ENCODE measurements at regions not wholly inside any gene's neighbourhood (a gene's known extent, or its start where the extent isn't known, plus 50 kb on each side); places are given as distances from the start of the nearest gene placed in this dataset.

GRCh38 chr6:131410785-131411184 is 162.2 kb upstream of the ARG1 start:
- Histone ChIP-seq H3K27ac (ENCODE audit: low read length in 2 of 2) (no peak overlapping the region), H3K4me1 (ENCODE audit: control insufficient read depth in 2 of 2, insufficient read depth in 2 of 2, low read length in 2 of 2) (no peaks in the 10 kb centered on the region), H2AFZ (ENCODE audit: insufficient read depth, low read depth, low read length, poor library complexity, severe bottlenecking) (no peak overlapping the region), H3K4me3 (ENCODE audit: control extremely low read depth in 1 of 5, extremely low read depth in 1 of 5, insufficient read depth in 1 of 5, low read depth in 2 of 5, low read length in 4 of 5) (no peak overlapping the region), H3K4me2 (replicated peaks; ENCODE audit: low read depth, low read length, poor library complexity, severe bottlenecking) (no peak overlapping the region), H4K20me1 (ENCODE audit: control insufficient read depth, insufficient read depth, low read length, poor library complexity, severe bottlenecking) (no peaks in the 10 kb centered on the region), H3K9ac (ENCODE audit: low read length) (no peak overlapping the region), H3K9me3 (ENCODE audit: control extremely low read depth in 1 of 3, control insufficient read depth in 2 of 3, insufficient read depth in 1 of 3, low read length in 2 of 3) (peaks cover 3 to 9% (median 5%) of the 10 kb centered on the region in 3 donors), H3K36me3 (replicated peaks in 1 of 2; ENCODE audit: control extremely low read depth in 1 of 2, control insufficient read depth in 1 of 2, extremely low read depth in 1 of 2, insufficient read depth in 2 of 2, low read length in 1 of 2) (no peaks in the 10 kb centered on the region), H3K79me2 (ENCODE audit: control insufficient read depth, insufficient read depth, low read length) (no peaks in the 10 kb centered on the region), H3K27me3 (replicated peaks in 1 of 4; ENCODE audit: control extremely low read depth in 1 of 4, control insufficient read depth in 3 of 4, insufficient read depth in 4 of 4, low read length in 3 of 4) (no peaks in the 10 kb centered on the region)
- no peak overlapping the region for H3K27ac Mint-ChIP-seq
- H3K9me3 Mint-ChIP-seq (ENCODE audit: insufficient read depth): peaks cover 7% of the 10 kb centered on the region
- ATAC-seq (ENCODE audit: low read depth): no peak
- no peak for DNase-seq
- POLR2A ChIA-PET: no interaction called here
- no CpG with 5 or more reads among the region's 1 CpG for WGBS (ENCODE audit: insufficient coverage)
- no peak for TF ChIP-seq EZH2 (IDR thresholded peaks at IDR 0.05; ENCODE audit: borderline replicate concordance, insufficient read depth, low read depth, low read length, poor library complexity, severe bottlenecking)
- TF ChIP-seq, protein P1, sequence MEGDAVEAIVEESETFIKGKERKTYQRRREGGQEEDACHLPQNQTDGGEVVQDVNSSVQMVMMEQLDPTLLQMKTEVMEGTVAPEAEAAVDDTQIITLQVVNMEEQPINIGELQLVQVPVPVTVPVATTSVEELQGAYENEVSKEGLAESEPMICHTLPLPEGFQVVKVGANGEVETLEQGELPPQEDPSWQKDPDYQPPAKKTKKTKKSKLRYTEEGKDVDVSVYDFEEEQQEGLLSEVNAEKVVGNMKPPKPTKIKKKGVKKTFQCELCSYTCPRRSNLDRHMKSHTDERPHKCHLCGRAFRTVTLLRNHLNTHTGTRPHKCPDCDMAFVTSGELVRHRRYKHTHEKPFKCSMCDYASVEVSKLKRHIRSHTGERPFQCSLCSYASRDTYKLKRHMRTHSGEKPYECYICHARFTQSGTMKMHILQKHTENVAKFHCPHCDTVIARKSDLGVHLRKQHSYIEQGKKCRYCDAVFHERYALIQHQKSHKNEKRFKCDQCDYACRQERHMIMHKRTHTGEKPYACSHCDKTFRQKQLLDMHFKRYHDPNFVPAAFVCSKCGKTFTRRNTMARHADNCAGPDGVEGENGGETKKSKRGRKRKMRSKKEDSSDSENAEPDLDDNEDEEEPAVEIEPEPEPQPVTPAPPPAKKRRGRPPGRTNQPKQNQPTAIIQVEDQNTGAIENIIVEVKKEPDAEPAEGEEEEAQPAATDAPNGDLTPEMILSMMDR (IDR thresholded peaks at IDR 0.05): no peak
- CTCF ChIA-PET: no interaction called here
- intact Hi-C loops (cut with micrococcal nuclease): no loop called here
- H3K27me3 Mint-ChIP-seq: peaks cover under 1% of the 10 kb centered on the region
- no peaks in the 10 kb centered on the region for H3K4me1 Mint-ChIP-seq
- H3K4me3 Mint-ChIP-seq: no peak overlapping the region

DNA sequence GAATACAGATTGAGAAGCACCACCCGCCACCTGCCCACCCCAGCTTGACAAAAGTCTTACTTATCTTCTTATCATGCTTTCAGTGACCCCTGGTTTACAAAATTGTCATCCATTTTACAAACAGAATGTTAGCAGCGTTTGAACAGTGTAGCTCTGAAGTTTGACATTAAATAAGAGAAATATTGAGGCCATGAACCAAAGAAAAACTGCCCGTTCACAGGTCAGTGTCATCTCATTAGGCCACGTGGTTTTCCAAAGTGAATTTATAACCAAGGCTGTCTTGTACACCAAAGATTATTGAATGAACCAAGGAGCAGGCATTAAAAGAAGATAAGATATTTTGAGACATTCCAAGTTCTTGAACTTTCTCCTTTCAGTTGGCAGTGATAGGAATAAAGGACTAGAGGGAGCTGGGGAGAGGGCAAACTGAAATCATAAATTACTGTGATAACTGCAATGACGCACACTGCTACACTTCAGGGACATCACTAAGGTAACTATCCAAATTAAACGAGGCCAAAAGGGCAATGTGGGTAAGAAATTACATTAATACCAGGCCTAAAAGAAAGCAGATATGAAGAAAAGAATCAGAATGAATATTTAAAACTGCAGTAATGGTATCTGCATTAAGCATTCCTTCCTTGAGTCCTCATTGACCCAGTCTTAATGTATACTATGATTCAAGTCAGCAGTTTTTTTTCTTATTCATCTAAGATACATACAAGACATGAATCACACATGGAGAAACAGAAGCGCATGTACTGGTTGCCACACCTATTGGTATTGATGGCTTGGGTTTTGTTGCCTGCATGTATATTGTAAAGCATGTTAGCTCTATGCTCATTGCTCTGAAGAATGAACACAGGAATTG is 159.8 kb upstream of the ARG1 start:
- no peak overlapping the region for H3K27ac ChIP-seq (ENCODE audit: low read length in 2 of 2)
- no peak overlapping the region for H3K9ac ChIP-seq (ENCODE audit: low read length)
- H3K4me1 Mint-ChIP-seq: no peaks in the 10 kb centered on the region
- no peaks in the 10 kb centered on the region for H3K36me3 ChIP-seq (replicated peaks in 1 of 2; ENCODE audit: control extremely low read depth in 1 of 2, control insufficient read depth in 1 of 2, extremely low read depth in 1 of 2, insufficient read depth in 2 of 2, low read length in 1 of 2)
- ChIA-PET POLR2A (no interaction called here), CTCF (no interaction called here)
- peaks cover 7% of the 10 kb centered on the region for H3K9me3 Mint-ChIP-seq (ENCODE audit: insufficient read depth)
- no peaks in the 10 kb centered on the region for H3K27me3 Mint-ChIP-seq
- peaks cover 3 to 9% (median 5%) of the 10 kb centered on the region in 3 donors for H3K9me3 ChIP-seq (ENCODE audit: control extremely low read depth in 1 of 3, control insufficient read depth in 2 of 3, insufficient read depth in 1 of 3, low read length in 2 of 3)
- 77% methylated on average over 2 of the region's 7 CpGs for WGBS (ENCODE audit: insufficient coverage)
- H3K27me3 ChIP-seq (replicated peaks in 1 of 4; ENCODE audit: control extremely low read depth in 1 of 4, control insufficient read depth in 3 of 4, insufficient read depth in 4 of 4, low read length in 3 of 4): no peaks in the 10 kb centered on the region
- H3K4me3 Mint-ChIP-seq: no peak overlapping the region
- ATAC-seq (ENCODE audit: low read depth) (no peak), DNase-seq (no peak)
- no peak overlapping the region for H3K27ac Mint-ChIP-seq
- H3K79me2 ChIP-seq (ENCODE audit: control insufficient read depth, insufficient read depth, low read length): no peaks in the 10 kb centered on the region
- no peaks in the 10 kb centered on the region for H4K20me1 ChIP-seq (ENCODE audit: control insufficient read depth, insufficient read depth, low read length, poor library complexity, severe bottlenecking)
- no peak overlapping the region for H2AFZ ChIP-seq (ENCODE audit: insufficient read depth, low read depth, low read length, poor library complexity, severe bottlenecking)
- intact Hi-C loops (cut with micrococcal nuclease): no loop called here
- no peak for TF ChIP-seq EZH2 (IDR thresholded peaks at IDR 0.05; ENCODE audit: borderline replicate concordance, insufficient read depth, low read depth, low read length, poor library complexity, severe bottlenecking)
- TF ChIP-seq, protein P1 (IDR thresholded peaks at IDR 0.05): no peak
- no peak overlapping the region for H3K4me3 ChIP-seq (ENCODE audit: control extremely low read depth in 1 of 5, extremely low read depth in 1 of 5, insufficient read depth in 1 of 5, low read depth in 2 of 5, low read length in 4 of 5)
- no peaks in the 10 kb centered on the region for H3K4me1 ChIP-seq (ENCODE audit: control insufficient read depth in 2 of 2, insufficient read depth in 2 of 2, low read length in 2 of 2)
- no peak overlapping the region for H3K4me2 ChIP-seq (replicated peaks; ENCODE audit: low read depth, low read length, poor library complexity, severe bottlenecking)

Data from B cell (primary cell).